ENCODE measurements at regions not wholly inside any gene's neighbourhood (a gene's known extent, or its start where the extent isn't known, plus 50 kb on each side); places are given as distances from the start of the nearest gene placed in this dataset.

DNA sequence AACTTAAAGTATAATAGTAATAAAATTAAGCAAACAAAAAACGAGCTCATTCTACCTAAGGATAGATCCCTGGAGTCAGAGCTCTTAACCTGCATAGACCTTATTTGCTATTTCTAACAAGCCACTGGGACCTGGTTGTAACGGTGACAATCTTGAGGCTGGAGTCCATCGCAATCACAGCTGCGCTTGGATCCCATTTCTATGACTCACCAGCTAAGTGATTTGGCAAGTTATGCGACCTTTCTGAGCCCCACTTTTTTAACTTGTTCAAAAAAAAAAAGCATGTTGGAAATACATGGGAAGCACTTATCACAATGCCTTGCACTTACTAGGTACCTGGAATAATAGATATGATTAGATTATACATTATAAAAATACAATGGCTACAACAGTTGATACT lies 389.5 kb upstream of the CDH4 start:
- ChIA-PET CTCF (no interaction called here), POLR2A (no interaction called here)
- Mint-ChIP-seq H3K36me3 (ENCODE audit: low read depth) (no peaks in the 10 kb centered on the region), H3K4me1 (ENCODE audit: low read depth) (no peaks in the 10 kb centered on the region), H3K4me3 (no peak overlapping the region), H3K27me3 (peaks cover 5% of the 10 kb centered on the region), H3K9me3 (peaks cover 2% of the 10 kb centered on the region), H3K27ac (no peak overlapping the region)
- ATAC-seq (no peak), DNase-seq (no peak)
- intact Hi-C loops (cut with micrococcal nuclease) = no loop called here
- TF ChIP-seq, protein P1, sequence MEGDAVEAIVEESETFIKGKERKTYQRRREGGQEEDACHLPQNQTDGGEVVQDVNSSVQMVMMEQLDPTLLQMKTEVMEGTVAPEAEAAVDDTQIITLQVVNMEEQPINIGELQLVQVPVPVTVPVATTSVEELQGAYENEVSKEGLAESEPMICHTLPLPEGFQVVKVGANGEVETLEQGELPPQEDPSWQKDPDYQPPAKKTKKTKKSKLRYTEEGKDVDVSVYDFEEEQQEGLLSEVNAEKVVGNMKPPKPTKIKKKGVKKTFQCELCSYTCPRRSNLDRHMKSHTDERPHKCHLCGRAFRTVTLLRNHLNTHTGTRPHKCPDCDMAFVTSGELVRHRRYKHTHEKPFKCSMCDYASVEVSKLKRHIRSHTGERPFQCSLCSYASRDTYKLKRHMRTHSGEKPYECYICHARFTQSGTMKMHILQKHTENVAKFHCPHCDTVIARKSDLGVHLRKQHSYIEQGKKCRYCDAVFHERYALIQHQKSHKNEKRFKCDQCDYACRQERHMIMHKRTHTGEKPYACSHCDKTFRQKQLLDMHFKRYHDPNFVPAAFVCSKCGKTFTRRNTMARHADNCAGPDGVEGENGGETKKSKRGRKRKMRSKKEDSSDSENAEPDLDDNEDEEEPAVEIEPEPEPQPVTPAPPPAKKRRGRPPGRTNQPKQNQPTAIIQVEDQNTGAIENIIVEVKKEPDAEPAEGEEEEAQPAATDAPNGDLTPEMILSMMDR (IDR thresholded peaks at IDR 0.05) = no peak

DNA sequence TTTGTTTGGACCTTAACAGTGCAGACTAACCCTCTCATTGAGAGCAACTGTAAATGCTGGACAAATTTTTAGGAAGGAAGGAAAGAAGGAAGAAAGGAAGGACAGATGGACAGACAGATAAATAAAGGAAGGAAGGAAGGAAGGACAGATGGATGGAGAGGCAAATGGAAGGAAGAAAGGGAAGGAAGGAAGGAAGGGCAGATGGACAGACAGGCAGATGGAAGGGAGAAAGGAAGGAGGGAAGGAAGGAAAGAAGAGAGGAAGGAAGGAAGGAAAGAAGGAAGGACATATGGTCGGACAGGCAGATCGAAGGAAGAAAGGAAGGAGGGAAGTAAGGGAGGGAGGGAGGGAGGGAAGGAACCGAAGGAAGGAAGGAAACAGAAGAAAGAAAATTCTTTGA lies 388.5 kb upstream of the CDH4 start:
- no peaks in the 10 kb centered on the region for H3K4me1 Mint-ChIP-seq (ENCODE audit: low read depth)
- DNase-seq (no peak), ATAC-seq (no peak)
- no peaks in the 10 kb centered on the region for H3K9me3 Mint-ChIP-seq
- TF ChIP-seq, protein P1 (IDR thresholded peaks at IDR 0.05) = no peak
- peaks cover 5% of the 10 kb centered on the region for H3K27me3 Mint-ChIP-seq
- CTCF ChIA-PET = no interaction called here
- H3K27ac Mint-ChIP-seq = no peak overlapping the region
- H3K4me3 Mint-ChIP-seq = no peak overlapping the region
- no peaks in the 10 kb centered on the region for H3K36me3 Mint-ChIP-seq (ENCODE audit: low read depth)
- intact Hi-C loops (cut with micrococcal nuclease) = no loop called here
- POLR2A ChIA-PET = no interaction called here

- ChIA-PET CTCF (no interaction called here), POLR2A (no interaction called here)
- Mint-ChIP-seq H3K36me3 (ENCODE audit: low read depth) (no peaks in the 10 kb centered on the region), H3K27me3 (peaks cover 3% of the 10 kb centered on the region), H3K9me3 (no peaks in the 10 kb centered on the region), H3K4me1 (ENCODE audit: low read depth) (no peaks in the 10 kb centered on the region), H3K27ac (no peak overlapping the region), H3K4me3 (no peak overlapping the region)
- ATAC-seq (no peak), DNase-seq (no peak)
- intact Hi-C loops (cut with micrococcal nuclease) = no loop called here
- TF ChIP-seq, protein P1 (IDR thresholded peaks at IDR 0.05) = no peak
Observed at GRCh38 chr20:60867589-60867988, 384.5 kb upstream of the CDH4 start.

GRCh38 chr20:60868316-60868891 lies 383.7 kb upstream of the CDH4 start:
- H3K4me1 Mint-ChIP-seq (ENCODE audit: low read depth) = no peaks in the 10 kb centered on the region
- no peaks in the 10 kb centered on the region for H3K9me3 Mint-ChIP-seq
- no peaks in the 10 kb centered on the region for H3K36me3 Mint-ChIP-seq (ENCODE audit: low read depth)
- ATAC-seq (no peak), DNase-seq (no peak)
- intact Hi-C loops (cut with micrococcal nuclease) = no loop called here
- ChIA-PET POLR2A (no interaction called here), CTCF (no interaction called here)
- peaks cover 2% of the 10 kb centered on the region for H3K27me3 Mint-ChIP-seq
- H3K27ac Mint-ChIP-seq = no peak overlapping the region
- no peak overlapping the region for H3K4me3 Mint-ChIP-seq
- TF ChIP-seq, protein P1 (IDR thresholded peaks at IDR 0.05) = no peak

DNA sequence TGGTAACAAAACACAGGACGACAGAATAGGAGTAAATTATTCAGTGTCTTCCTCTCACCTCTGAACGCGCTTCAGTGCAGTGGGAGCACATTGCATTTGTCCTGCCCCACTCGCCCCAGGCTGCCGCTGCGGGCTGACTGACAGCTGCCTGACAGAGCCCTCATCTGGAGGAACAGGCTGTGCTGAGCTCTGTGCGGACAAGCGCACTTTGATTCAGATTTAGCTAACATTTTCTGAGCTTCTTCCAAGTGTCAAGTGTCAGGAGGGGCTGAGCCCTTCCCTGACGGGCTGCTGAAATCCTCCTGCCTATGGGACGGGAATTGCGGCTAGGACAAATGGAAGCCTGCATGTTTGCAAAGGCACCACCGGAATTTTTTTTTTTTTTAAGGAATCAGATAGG lies 383.0 kb upstream of the CDH4 start:
- ChIA-PET CTCF (no interaction called here), POLR2A (no interaction called here)
- Mint-ChIP-seq H3K4me3 (no peak overlapping the region), H3K36me3 (ENCODE audit: low read depth) (no peaks in the 10 kb centered on the region), H3K9me3 (no peaks in the 10 kb centered on the region), H3K27ac (no peak overlapping the region), H3K27me3 (no peaks in the 10 kb centered on the region), H3K4me1 (ENCODE audit: low read depth) (no peaks in the 10 kb centered on the region)
- TF ChIP-seq, protein P1 (IDR thresholded peaks at IDR 0.05) = no peak
- intact Hi-C loops (cut with micrococcal nuclease) = no loop called here
- ATAC-seq = no peak
- DNase-seq = no peak

All from activated CD8-positive, alpha-beta T cell treated with anti-CD3 and anti-CD28 coated beads for 36 hours (primary cell).